Neural cell (in vitro differentiated cells): ENCODE measurements at regions not wholly inside any gene's neighbourhood (a gene's known extent, or its start where the extent isn't known, plus 50 kb on each side); places are given as distances from the start of the nearest gene placed in this dataset.

Source experiments
- H2AFZ ChIP-seq: fragments of 200-600, 300-800 bp; sonication (generic), shearing (Covaris generic); 2 replicates; pipeline ENCODE4 v1.6.0; 2014; ENCODE audit warnings: low read depth, mild to moderate bottlenecking, antibody characterized with exemption, low read length, moderate library complexity
- H3F3A ChIP-seq: fragments of 200-600 bp; shearing (Covaris generic); 2 replicates; pipeline ENCODE4 v1.6.1; 2016; ENCODE audit warnings: mild to moderate bottlenecking, moderate library complexity, mixed read lengths, antibody characterized with exemption, low read length; ENCODE audit not compliant: insufficient read depth, poor library complexity, severe bottlenecking
- H3K27ac ChIP-seq: fragments of 200-600, 300-800 bp; sonication (generic), shearing (Covaris generic); 2 replicates; pipeline ENCODE4 v1.5.1; 2014; ENCODE audit warnings: mild to moderate bottlenecking, low read length, moderate library complexity
- H3K27me3 ChIP-seq: fragments of 300-800, 200-600 bp; sonication (generic), shearing (Covaris generic); 2 replicates; pipeline ENCODE4 v1.6.0; 2014; ENCODE audit warnings: mild to moderate bottlenecking, low read depth, low read length, moderate library complexity; ENCODE audit not compliant: insufficient read depth
- H3K36me3 ChIP-seq: fragments of 300-800, 200-600 bp; sonication (generic), shearing (Covaris generic); 2 replicates; pipeline ENCODE4 v1.5.1; 2014; ENCODE audit warnings: mild to moderate bottlenecking, antibody characterized with exemption, low read length, moderate library complexity; ENCODE audit not compliant: insufficient read depth
- H3K4me2 ChIP-seq: fragments of 300-800, 200-600 bp; sonication (generic), shearing (Covaris generic); 2 replicates; pipeline ENCODE4 v1.6.0; 2014; ENCODE audit warnings: mild to moderate bottlenecking, low read length
- H3K4me3 ChIP-seq: fragments of 300-800, 200-600 bp; sonication (generic), shearing (Covaris generic); 2 replicates; pipeline ENCODE4 v1.5.1; 2014; ENCODE audit warnings: mild to moderate bottlenecking, low read length, moderate library complexity
- H3K79me2 ChIP-seq: fragments of 200-600 bp; shearing (Covaris generic); replicated peaks from 2 replicates; pipeline ENCODE4 v1.6.0; 2014; ENCODE audit warnings: mild to moderate bottlenecking, low read length, moderate library complexity; ENCODE audit not compliant: insufficient read depth
- H3K9ac ChIP-seq: fragments of 300-800, 200-600 bp; sonication (generic), shearing (Covaris generic); 2 replicates; pipeline ENCODE4 v1.6.1; 2016; ENCODE audit warnings: mild to moderate bottlenecking, low read length, mixed read lengths
- H3K9me2 ChIP-seq: fragments of 200-600 bp; shearing (Covaris generic); 2 replicates; pipeline ENCODE4 v1.6.1; 2016; ENCODE audit warnings: mild to moderate bottlenecking, low read length, mixed read lengths; ENCODE audit not compliant: insufficient read depth
- H3K9me3 ChIP-seq: fragments of 200-600, 300-800 bp; sonication (generic), shearing (Covaris generic); 2 replicates; pipeline ENCODE4 v1.6.1; 2016; ENCODE audit warnings: mild to moderate bottlenecking, mixed run types, low read length, moderate library complexity, mixed read lengths
- H4K20me1 ChIP-seq: fragments of 200-600 bp; shearing (Covaris generic); 2 replicates; pipeline ENCODE4 v1.6.1; 2016; ENCODE audit warnings: mild to moderate bottlenecking, mixed run types; ENCODE audit not compliant: insufficient read depth
- CTCF ChIP-seq: fragments of 450-650 bp; IDR thresholded peaks from 2 replicates; pipeline ENCODE4 v1.5.1; 2014; ENCODE audit warnings: antibody characterized with exemption, mild to moderate bottlenecking, moderate library complexity; ENCODE audit not compliant: poor library complexity, severe bottlenecking
- EP300 ChIP-seq: fragments of 450-650 bp; conservative IDR thresholded peaks from 2 replicates; pipeline ENCODE4 v1.6.1; 2014; ENCODE audit warnings: antibody characterized with exemption, mild to moderate bottlenecking, moderate library complexity; ENCODE audit not compliant: poor library complexity, severe bottlenecking
- EZH2 ChIP-seq: fragments of 200-600, 300-800 bp; shearing (Covaris generic), sonication (generic); IDR thresholded peaks from 2 replicates; pipeline ENCODE4 v1.6.1; 2014; ENCODE audit warnings: antibody characterized with exemption, low read length, borderline replicate concordance, mild to moderate bottlenecking; ENCODE audit not compliant: insufficient read depth, poor library complexity, severe bottlenecking
- MXI1 ChIP-seq: fragments of 450-650 bp; conservative IDR thresholded peaks from 2 replicates; pipeline ENCODE4 v1.6.1; 2014; ENCODE audit warnings: antibody characterized with exemption, mild to moderate bottlenecking; ENCODE audit not compliant: poor library complexity, severe bottlenecking
- POLR2AphosphoS5 ChIP-seq: IDR thresholded peaks from 2 replicates; pipeline ENCODE4 v1.6.1; 2012
- RAD21 ChIP-seq: fragments of 450-650 bp; conservative IDR thresholded peaks from 2 replicates; pipeline ENCODE4 v1.6.1; 2014; ENCODE audit warnings: antibody characterized with exemption, mild to moderate bottlenecking, moderate library complexity
- REST ChIP-seq: IDR thresholded peaks from 2 replicates; pipeline ENCODE4 v1.6.1; 2012; ENCODE audit warnings: borderline replicate concordance
- SMC3 ChIP-seq: fragments of 450-650 bp; conservative IDR thresholded peaks from 2 replicates; pipeline ENCODE4 v1.6.1; 2014; ENCODE audit warnings: antibody characterized with exemption, mild to moderate bottlenecking, moderate library complexity; ENCODE audit not compliant: poor library complexity
- TAF1 ChIP-seq: IDR thresholded peaks from 2 replicates; pipeline ENCODE4 v1.6.1; 2012; ENCODE audit warnings: low read depth

GRCh38 chr11:71201936-71202597, 50.3 kb downstream of the SHANK2 start:
- Histone ChIP-seq H3K4me3 (no peak overlapping the region), H3K27me3 (no peaks in the 10 kb centered on the region), H3K36me3 (no peaks in the 10 kb centered on the region), H3K9me3 (no peaks in the 10 kb centered on the region), H2AFZ (no peak overlapping the region), H3K4me2 (no peak overlapping the region), H3K9me2 (no peaks in the 10 kb centered on the region), H3F3A (no peaks in the 10 kb centered on the region), H3K79me2 (no peaks in the 10 kb centered on the region), H4K20me1 (no peaks in the 10 kb centered on the region), H3K27ac (no peak overlapping the region), H3K9ac (no peak overlapping the region)
- TF ChIP-seq MXI1: no peak
- no peak for TF ChIP-seq POLR2AphosphoS5
- no peak for TF ChIP-seq SMC3
- no peak for TF ChIP-seq EP300
- TF ChIP-seq TAF1: no peak
- no peak for TF ChIP-seq CTCF
- no peak for TF ChIP-seq RAD21
- no peak for TF ChIP-seq REST
- no peak for TF ChIP-seq EZH2

- TF ChIP-seq EZH2 (no peak), REST (no peak), EP300 (no peak), POLR2AphosphoS5 (no peak), CTCF (no peak)
- Histone ChIP-seq H3K4me2 (no peak overlapping the region), H3K79me2 (no peaks in the 10 kb centered on the region), H2AFZ (no peak overlapping the region), H3K9me2 (no peaks in the 10 kb centered on the region), H3K9ac (no peak overlapping the region), H3F3A (no peaks in the 10 kb centered on the region), H4K20me1 (no peaks in the 10 kb centered on the region), H3K36me3 (no peaks in the 10 kb centered on the region), H3K4me3 (no peak overlapping the region), H3K27me3 (no peaks in the 10 kb centered on the region), H3K9me3 (no peaks in the 10 kb centered on the region), H3K27ac (no peak overlapping the region)
Observed at GRCh38 chr11:71201231-71201630, 51.1 kb downstream of the SHANK2 start.
